ENCODE measurements at regions not wholly inside any gene's neighbourhood (a gene's known extent, or its start where the extent isn't known, plus 50 kb on each side); places are given as distances from the start of the nearest gene placed in this dataset.
"Not testable (repeated sequence)": the region's sequence is repeated elsewhere in the genome, so short reads cannot be mapped to it uniquely, and the experiment has no call there.

DNA sequence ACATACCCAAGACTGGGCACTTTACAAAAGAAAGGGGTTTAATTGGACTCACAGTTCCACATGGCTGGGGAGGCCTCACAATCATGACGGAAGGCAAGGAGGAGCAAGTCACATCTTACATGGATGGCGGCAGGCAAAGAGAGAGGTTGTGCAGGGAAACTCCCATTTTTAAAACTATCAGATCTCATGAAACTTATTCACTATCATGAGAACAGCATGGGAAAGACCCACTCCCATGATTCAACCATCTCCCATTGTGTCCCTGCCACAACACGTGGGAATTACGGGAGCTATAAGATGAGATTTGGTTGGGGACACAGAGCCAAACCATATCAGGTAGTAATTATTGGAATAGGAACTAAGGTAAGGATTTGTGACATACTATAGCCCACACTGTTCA lies 101.6 kb upstream of the ADTRP start:
- TF ChIP-seq, protein P1, sequence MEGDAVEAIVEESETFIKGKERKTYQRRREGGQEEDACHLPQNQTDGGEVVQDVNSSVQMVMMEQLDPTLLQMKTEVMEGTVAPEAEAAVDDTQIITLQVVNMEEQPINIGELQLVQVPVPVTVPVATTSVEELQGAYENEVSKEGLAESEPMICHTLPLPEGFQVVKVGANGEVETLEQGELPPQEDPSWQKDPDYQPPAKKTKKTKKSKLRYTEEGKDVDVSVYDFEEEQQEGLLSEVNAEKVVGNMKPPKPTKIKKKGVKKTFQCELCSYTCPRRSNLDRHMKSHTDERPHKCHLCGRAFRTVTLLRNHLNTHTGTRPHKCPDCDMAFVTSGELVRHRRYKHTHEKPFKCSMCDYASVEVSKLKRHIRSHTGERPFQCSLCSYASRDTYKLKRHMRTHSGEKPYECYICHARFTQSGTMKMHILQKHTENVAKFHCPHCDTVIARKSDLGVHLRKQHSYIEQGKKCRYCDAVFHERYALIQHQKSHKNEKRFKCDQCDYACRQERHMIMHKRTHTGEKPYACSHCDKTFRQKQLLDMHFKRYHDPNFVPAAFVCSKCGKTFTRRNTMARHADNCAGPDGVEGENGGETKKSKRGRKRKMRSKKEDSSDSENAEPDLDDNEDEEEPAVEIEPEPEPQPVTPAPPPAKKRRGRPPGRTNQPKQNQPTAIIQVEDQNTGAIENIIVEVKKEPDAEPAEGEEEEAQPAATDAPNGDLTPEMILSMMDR (IDR thresholded peaks at IDR 0.05; ENCODE audit: insufficient read depth, low read depth, low read length), result not testable (repeated sequence)
- not testable (repeated sequence) for TF ChIP-seq EZH2 (IDR thresholded peaks at IDR 0.05; ENCODE audit: insufficient read depth, low read length)
